GM12872 (cell line): ENCODE measurements at regions not wholly inside any gene's neighbourhood (a gene's known extent, or its start where the extent isn't known, plus 50 kb on each side); places are given as distances from the start of the nearest gene placed in this dataset.

ENCODE experiments used
- CTCF ChIP-seq: IDR thresholded peaks from 3 replicates; pipeline ENCODE4 v1.5.1; 2011; ENCODE audit warnings: low read depth, mild to moderate bottlenecking, low read length, moderate library complexity; ENCODE audit not compliant: insufficient read depth

GRCh38 chr6:143594647-143595046 lies 83.1 kb upstream of the PHACTR2 start:
- no peak for TF ChIP-seq CTCF

GRCh38 chr6:143592335-143592734 lies 80.8 kb upstream of the FUCA2 start:
- TF ChIP-seq CTCF = peak; percentile 50; the same call in 2 of the 3 replicates

- TF ChIP-seq CTCF = no peak
Measured at GRCh38 chr6:143591441-143591840, 79.9 kb upstream of the FUCA2 start.

DNA sequence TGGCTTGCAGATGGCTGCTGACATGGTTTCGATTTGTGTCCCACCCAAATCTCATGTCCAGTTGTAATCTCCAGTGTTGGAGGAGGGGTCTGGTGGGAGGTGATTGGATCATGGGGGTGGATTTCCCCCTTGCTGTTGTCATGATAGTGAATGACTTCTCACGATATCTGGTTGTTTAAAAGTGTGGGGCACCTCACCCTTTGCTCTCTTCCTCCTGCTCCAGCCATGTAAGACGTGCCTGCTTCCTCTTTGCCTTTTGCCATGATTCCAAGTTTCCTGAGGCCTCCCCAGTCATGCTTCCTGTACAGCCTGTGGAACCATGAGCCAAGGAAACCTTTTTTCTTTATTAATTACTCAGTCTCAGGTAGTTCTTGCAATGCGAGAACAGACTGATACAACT lies 77.6 kb upstream of the FUCA2 start:
- TF ChIP-seq CTCF = no peak

DNA sequence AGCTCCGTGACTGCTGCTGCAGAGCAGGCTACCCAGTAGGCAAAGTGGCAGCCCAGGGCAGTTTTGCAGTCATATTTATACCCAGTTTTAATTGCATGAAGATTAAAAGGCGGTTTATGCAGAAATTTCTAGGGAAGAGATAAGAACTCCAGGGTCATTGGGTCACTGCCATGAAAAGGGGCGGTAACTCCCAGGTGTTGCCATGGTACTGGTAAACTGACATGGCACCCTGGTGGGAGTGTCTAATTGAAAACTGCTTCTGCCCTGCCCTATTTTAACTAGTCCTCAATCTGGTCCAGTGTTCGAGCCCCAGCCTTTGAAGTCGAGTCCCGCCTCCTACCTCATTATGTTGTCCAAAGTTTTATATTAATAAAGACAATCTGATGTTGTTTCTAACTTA lies 75.0 kb upstream of the FUCA2 start:
- TF ChIP-seq CTCF = no peak

GRCh38 chr6:143585716-143586115 lies 74.2 kb upstream of the FUCA2 start:
- TF ChIP-seq CTCF = no peak

GRCh38 chr6:143585241-143585640 lies 73.7 kb upstream of the FUCA2 start:
- no peak for TF ChIP-seq CTCF

DNA sequence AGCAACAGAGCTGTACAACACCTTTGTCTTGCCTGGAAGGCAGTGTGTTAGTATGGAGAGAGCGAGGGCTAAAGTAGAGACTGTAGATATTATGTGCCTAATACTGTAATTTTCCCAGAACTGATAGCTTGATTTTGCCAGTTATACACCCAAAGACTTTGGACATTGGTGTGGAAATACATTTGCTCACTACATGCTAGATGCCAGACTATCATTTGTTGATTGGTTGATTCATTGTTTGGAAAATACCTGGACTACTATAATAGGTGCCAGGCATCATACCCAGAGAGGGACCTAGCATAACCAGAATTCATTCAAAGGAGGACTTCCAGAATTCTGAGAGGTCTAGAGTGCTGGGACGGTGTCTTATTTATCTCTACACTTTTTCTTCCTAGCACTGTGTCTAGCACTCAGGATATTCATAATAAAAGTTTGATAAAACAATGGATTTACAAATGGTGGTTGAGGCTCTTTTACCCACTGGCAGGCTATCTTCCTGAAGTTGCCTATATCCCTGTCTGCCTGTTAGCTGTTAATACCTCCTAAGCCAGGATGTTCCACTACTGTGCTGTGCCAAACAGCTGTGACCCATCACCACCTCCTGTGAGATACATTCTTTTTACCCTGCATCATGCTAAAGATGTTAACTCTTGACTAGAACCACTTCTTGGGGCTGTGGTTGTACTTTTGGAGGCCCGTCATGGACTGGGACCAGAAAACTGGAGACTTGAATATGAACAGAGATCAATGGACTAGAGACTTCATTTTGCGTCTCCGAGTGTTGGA lies 72.2 kb upstream of the FUCA2 start:
- no peak for TF ChIP-seq CTCF
